ENCODE measurements at regions not wholly inside any gene's neighbourhood (a gene's known extent, or its start where the extent isn't known, plus 50 kb on each side); places are given as distances from the start of the nearest gene placed in this dataset.

DNA sequence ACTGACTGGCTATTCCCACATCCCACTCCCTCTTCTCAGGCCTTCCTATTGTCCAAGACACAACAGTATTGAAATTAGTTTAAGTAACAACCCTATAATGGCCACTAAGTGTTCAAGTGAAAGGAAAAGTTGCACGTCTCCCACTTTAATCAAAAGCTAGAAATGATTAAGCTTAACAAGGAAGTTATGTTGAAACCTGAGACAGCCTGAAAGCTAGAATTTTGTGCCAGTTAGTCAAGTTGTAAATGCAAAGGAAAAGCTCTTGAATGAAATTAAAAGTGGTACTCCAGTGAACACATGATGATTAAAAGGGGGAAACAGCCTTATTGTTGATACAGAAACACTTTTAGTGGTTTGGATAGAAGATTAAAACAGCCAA is 332.7 kb downstream of the CASP12 start:
- DNase-seq = no peak
- intact Hi-C loops (cut with DNase I) = no loop called here

DNA sequence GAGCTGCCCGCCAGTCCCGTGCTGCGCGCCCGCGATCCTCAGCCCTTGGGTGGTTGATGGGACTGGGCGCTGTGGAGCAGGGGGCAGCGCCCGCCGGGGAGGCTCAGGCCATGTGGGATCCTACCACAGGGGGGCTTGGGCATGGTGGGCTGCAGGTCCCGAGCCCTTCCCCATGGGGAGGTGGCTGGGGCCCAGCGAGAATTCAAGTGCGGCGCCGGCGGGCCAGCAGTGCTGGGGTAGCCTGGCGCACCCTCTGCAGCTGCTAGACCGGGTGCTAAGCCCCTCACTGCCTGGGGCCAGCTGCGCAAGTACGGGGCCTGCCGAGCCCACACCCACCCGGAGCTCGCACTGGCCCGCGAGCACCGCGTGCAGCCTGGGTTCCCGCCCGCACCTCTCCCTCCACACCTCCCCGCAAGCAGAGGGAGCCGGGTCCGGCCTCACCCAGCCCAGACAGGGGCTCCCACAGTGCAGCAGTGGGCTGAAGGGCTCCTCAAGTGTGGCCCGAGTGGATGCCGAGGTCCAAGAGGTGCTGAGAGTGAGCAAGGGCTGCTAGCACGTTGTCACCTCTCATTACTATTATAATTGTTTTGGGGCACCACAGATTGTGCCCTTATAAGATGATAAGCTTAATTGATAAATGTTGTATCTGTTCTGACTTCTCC is 333.2 kb downstream of the CASP12 start:
- intact Hi-C loops (cut with DNase I) = no loop called here
- no peak for DNase-seq

DNA sequence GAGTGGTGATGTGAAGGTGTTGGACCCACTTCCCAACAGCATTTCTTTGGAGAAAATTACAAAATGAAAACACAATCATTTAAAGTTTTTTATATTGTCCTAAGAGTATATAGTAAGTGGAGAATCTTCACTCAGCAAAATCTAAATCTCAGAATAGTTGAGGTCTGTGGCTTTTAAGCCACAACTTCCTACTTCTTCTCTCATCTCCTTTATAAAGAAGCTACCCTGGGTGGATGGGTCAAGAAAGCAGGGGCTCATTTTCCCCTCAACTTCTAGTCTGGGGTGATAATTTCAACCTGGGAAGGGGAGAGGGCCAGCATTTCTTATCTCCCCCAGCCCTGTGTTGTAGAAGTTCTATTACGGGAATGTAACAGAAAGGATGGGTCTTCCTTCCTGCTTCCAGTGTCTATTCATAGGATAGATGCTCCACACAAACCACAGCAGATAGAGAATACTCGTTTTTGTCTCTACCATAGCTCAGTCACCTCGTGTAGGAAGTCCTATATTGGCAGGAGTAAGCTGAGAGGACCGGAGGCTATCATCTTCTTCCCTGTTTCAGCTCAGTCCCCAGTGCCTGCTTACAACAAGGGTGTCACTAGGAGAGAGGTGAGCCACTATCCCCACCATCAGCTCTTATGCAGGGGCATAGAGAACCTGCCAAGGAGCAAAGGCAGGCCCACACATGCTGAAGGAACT is 341.5 kb downstream of the CASP12 start:
- DNase-seq = no peak
- intact Hi-C loops (cut with DNase I) = no loop called here

DNA sequence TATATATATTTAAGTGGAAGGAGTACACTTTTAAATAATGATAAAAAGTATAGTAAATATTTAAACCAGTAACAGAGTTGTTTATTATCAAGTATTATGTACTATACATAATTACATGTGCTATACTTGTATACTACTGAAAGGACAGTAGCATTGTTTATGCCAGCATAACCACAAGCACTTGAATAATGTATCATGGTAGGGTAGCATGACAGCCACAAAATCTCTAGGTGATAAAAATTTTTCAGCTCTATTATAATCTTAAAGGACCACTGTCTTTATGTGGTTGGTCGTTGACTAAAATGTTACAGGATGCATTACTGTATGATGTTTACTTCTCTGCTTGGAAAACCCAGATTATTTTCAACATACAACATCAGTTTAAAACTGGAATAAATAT is 349.2 kb downstream of the CASP12 start:
- DNase-seq = no peak
- intact Hi-C loops (cut with DNase I) = no loop called here

DNA sequence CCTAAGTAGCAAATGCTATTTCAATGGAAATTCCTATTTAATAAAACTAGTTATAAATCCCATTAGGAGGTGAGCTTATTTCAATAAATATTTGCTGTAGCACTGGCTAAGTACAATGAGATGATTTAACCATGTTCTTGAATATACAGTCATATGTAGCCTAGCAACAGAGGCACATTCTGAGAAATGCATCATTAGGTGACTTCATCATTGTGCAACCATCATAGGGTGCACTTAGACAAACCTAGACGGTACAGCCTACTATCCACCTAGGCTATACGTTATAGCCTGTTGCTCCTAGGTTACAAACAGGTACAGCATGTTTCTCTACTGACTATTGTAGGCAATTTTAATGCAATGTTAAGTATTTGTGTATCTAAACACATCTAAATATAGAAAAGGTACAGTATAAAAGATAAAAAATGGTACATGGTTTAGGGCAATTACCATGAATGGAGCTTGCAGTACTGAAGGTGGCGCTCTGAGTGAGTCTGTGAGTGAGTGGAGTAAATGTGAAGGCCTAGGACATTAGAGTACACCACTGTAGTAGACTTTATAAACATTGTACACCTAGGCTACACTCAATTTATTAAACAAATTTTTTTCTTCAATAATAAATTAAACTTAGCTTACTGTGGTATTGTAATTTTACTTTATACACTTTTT is 350.1 kb downstream of the CASP12 start:
- intact Hi-C loops (cut with DNase I) = no loop called here
- DNase-seq = no peak

DNA sequence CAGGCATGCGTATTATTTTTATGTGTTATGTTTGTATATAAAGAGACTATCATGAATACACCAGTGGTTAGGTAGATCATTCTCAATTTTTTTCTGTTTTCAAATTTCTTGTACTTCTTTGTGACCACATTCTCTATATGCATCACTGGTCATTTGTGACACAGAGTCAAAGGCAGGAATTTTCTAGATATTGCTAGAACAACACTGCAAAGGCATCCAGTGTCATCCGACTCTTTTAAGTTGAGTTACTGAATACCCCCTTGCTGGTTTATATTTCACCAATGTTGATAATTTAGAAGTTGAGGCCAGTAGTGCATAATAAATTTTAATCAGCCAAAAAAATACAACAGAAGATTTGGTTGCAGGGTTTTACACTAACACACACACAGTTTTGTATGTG is 351.8 kb downstream of the CASP12 start:
- no peak for DNase-seq
- intact Hi-C loops (cut with DNase I) = no loop called here

DNA sequence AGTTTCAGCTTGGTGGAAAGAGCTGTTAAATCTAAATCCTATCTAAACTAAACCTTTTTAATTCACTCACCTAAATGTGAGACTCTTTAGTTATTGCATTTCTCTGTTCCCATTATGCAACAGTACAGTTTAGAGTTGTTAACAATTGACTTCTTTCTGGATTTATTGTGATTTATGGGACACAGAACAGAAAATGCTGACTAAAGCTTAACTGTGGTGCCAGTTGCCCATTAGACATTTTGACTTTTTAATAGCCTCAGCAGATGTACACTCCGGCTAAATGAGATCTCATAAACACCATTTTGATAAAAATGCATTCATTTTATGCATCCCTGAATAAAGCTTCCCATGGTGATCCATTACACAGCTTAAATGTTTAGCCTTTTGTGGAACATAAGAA is 356.6 kb downstream of the CASP12 start:
- no peak for DNase-seq
- intact Hi-C loops (cut with DNase I) = no loop called here

DNA sequence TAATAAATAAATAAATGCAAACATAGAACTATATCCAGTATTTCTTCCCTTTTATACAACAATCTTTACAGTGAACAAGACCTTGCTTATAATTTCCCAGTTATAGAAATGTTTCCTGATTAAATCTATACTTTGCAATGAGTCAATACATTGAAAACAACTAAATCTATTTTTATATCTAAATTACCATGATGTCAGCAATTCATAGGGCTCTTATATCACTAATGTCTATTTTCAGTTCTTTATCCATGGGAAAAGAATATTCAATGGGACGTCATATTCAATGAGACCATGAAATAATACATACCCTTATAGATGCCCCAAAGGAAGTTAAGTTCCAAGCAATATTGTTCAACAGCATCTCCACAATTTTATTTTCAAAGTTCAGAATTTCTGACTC is 359.9 kb downstream of the CASP12 start:
- intact Hi-C loops (cut with DNase I) = no loop called here

DNA sequence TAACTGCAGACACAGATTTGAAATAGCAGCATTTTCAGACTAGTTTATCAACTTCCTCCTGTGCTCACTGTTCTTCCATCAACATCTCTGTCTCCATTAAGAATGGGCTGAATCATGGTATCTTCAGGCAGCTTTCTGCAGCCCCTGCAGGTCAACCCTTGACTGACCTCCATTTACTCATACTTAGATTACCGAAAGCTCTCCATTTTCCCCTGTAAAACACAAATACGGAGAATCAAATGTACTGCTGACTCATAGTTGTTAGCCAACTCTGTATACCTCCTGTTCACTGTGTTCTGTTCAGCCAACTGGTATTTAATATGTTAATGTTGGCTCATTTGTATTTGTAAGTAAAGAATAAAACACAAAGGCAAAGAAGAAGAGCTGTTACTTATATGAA is 364.0 kb downstream of the CASP12 start:
- intact Hi-C loops (cut with DNase I) = no loop called here
- no peak for DNase-seq

More for the DNA sequence above, 359.9 kb downstream of the CASP12 start:
- DNase-seq = no peak

DNA sequence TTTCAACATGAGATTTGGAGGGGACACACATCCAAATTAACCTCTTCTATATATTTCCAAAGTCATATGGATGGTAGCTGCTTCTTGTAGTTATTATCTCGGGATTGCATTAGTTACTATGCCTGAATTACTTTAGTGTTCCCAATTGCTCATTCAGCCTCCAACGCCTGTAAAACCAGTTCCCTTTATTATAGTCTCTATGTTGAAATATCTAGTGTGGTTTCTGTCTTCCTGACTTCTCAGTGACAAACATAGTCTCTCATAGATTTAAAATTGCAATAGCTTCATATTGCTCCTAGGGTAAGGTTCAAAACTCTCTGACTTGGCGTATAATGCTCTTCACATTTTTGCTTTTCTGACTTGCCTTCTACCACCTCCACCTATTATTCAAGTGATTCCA is 366.4 kb downstream of the CASP12 start:
- no peak for DNase-seq
- intact Hi-C loops (cut with DNase I) = no loop called here

DNA sequence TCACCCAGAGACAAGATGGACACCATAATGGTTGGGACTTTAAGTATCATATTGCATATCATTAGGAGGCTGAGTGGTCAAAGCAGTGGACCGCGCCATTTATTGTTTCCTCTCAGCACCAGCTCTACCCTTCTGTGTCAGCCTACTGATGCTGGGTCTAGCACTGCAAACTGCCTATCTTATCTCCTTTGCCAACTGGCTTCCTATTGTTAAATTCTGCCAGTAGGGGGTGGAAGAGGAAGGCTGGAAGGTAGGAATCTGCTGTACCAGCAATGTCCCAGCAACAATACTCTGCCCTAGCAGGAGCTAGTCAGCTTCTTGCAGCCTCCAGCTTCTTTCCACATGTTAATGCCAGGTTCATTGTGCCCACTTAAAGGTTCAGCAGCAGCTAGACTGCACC is 367.1 kb upstream of the PDGFD start:
- intact Hi-C loops (cut with DNase I) = no loop called here
- no peak for DNase-seq

DNA sequence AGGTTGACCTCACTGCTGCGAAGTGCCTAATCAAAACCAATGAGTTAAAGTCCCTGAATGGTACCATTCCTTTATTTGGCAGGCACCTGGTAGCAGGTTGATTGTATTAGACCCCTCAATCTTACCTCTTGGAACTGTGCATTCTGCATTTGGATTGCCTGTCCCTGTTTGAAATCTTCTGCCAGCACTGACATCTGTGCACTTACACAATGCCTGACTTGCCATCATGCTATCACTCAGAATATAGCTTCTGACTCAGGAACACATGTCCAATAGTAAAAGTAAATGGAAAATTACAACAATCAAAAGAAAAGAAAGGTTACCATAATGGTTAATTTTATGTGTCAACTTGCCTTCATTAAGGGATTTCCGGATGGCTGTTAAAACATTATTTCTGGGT is 366.0 kb upstream of the PDGFD start:
- no peak for DNase-seq
- intact Hi-C loops (cut with DNase I) = no loop called here

DNA sequence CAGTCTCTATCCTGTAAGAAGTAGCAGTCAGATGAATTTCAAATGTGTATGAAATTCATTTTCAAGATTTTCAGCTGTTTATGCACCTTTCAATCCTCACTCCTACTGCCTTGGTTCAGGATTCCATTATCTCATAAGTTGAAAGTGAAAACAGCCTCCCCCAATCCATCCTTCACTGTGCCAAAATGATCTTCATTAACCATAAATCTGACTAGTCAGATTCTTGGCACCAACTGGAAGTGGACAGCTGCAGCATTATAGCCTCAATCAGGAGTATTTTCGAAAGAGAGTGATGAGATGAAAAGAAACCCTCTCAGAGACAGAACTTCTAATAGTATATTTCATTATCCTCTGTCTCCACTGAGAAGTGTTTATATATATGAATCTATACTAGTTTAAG is 365.3 kb upstream of the PDGFD start:
- intact Hi-C loops (cut with DNase I) = no loop called here
- DNase-seq = no peak

DNA sequence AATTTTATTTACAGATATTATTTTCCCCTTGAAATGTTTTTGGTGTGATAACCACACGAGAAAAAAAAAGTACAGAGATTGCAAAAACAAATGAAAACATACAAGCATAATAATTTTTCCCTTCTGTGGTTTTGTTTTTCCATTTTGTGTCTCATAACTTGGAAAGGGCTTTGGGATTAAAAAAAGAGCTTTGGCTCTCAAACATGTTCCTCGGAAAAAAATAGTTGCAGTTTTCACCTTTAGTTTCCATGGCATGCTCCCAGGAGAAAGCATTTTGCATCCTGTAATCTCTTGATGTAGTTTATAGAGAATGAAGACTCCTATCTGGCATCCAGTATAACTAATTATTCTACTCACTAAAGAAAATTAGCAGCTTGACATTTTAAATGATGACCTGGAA is 362.1 kb upstream of the PDGFD start:
- intact Hi-C loops (cut with DNase I) = no loop called here
- no peak for DNase-seq

DNA sequence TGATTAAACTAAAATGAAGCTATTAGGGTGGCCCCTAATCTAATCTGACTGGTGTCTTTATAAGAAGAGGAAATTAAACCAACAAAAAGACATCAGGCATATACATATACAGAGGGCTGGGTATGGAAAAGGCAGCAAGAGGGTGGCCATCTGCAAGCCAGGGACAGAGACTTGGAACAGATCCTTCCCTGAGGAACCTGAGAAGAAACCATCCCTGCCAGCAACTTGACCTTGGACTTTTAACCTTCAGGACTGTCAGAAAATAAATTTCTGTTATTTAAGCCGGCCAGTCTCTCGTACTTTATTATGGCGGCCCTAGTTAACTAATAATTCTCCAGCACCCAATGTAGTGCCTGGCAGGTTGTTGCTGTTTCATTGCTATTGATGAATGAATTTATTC is 361.5 kb upstream of the PDGFD start:
- intact Hi-C loops (cut with DNase I) = no loop called here
- DNase-seq = no peak

DNA sequence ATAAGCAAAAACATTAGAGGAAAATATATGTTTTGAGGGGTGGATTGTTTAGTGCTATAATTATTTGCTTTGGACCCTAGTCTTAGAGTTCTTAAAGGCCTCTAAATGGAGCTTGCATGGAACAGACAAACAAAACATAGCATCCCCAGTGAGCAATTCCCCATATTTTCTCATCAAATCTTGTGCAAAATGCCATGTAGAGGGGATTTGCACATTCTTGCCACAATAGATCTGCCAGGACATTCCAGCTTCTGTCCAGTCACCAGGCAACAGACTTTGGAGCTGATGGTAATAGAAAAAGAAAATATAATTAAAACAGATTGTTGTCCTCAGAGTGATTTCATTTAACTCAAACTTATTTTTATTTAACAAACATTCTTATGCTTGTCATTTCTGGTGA is 360.3 kb upstream of the PDGFD start:
- DNase-seq = no peak
- intact Hi-C loops (cut with DNase I) = no loop called here

DNA sequence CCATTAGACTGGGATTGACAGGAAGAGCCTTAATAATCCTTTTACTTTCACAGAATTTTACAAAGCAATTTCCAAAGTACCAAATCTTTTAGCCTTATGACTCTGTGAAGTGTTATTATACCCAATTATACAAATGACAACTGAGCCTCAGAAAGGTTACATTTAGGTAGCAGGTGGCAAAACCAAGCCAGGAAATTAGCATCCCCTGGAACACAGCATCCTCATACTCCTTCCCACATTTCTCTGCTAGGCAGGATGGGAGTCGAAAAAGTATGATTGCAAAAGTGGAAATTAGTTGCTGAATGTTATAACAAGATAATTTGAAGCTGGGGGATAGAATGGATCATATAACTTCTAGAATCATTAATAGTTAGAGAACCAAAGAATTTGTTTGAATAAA is 359.7 kb upstream of the PDGFD start:
- intact Hi-C loops (cut with DNase I) = no loop called here
- no peak for DNase-seq

DNA sequence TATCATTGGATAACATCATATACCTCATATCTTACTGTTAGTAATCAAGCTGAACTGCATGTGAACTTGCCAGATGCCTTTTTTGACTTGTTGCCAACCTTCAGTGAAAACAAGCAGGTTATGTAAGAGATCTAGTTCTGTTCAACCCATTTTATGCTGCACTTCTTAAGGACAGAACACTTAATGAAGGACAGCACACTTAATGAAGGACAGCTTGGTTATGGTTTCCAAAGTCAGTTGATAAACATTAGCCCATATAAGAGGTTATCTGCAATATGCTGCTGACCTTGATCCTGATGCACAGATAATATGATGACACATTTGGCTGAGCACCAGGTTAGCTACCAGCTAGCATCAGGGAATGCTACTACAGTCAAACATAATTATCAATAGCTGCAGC is 358.7 kb upstream of the PDGFD start:
- intact Hi-C loops (cut with DNase I) = no loop called here
- no peak for DNase-seq

DNA sequence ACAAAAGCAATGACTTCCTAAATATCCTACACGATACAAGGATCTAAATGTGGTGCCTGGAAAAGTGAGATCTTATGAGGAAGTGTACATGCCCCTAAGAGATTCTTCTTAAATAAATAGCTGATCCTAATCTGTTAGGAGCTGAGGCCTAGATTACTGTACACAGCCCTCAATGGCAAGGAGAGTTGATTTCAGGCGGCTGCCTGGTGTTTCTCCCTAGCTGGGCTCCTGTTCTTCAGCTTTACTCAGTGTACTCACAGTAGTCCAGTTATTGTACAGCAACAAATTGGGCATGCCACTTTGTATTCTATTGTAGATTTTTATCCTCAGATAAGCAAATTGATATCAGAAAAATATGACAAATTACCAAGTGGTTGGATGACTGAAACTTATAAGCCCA is 358.2 kb upstream of the PDGFD start:
- intact Hi-C loops (cut with DNase I) = no loop called here
- no peak for DNase-seq

DNA sequence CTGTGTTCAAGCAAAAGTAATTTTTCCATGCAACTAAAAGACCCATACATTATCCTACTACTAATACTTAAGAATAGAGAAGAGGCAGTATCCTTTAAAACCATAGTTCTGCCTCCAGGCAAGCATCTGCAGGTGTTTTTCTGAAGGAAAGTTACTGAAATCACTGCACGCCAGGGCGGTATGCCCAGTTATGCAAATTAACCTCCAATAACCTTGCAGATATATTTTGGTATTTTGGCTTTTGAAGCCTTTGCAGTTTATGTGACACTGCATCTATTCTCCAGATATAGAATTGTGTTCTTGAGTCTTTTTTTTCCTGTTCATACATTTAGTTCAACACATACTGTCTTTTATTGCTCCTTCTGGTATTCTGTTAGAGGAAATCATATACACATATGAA is 346.2 kb upstream of the PDGFD start:
- intact Hi-C loops (cut with DNase I) = no loop called here

DNA sequence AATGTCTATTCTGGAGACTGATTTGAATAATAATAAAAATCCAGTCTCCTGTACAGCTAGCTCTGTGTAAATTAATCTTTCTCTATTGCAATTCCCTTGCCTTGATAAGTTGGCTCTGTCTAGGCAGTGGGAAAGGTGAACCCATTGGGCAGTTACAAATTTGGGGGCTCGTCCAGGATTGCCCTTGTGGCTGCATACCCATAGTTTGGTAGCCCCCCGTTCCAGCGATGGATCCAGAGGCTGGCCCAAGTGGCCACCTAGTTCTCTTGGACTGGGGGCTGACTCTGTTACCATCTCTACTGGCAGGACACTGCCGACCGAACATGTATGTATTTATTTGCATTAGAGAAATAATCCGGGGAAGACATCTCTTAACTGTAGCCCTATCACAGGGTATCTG is 326.2 kb upstream of the PDGFD start:
- intact Hi-C loops (cut with DNase I) = no loop called here
- DNase-seq = no peak

More for the DNA sequence above, 346.2 kb upstream of the PDGFD start:
- DNase-seq = no peak
